T-helper 17 cell (primary cell): ENCODE measurements at regions not wholly inside any gene's neighbourhood (a gene's known extent, or its start where the extent isn't known, plus 50 kb on each side); places are given as distances from the start of the nearest gene placed in this dataset.
"Not testable (repeated sequence)": the region's sequence is repeated elsewhere in the genome, so short reads cannot be mapped to it uniquely, and the experiment has no call there.

ENCODE experiments used
- ATAC-seq: fragments of 150-1000 bp; cut with Tn5 transposase; 2 replicates; pipeline ENCODE4 v1.10.0; 2021; ENCODE audit warnings: mild to moderate bottlenecking, moderate library complexity
- DNase-seq, 3 donors: peaks; one replicate each; pipeline versions ENCODE4 v3.0.0 to v3.0.0-alpha.2; 2020 to 2021
- H3K9me3 ChIP-seq: one replicate; pipeline ENCODE4 v1.7.0; 2013; ENCODE audit warnings: low read length, mild to moderate bottlenecking; ENCODE audit not compliant: control insufficient read depth, poor library complexity, severe bottlenecking
- H3K27ac Mint-ChIP-seq: one replicate; pipeline ENCODE4 v1.8.0; 2022; ENCODE audit warnings: mild to moderate bottlenecking, moderate library complexity, mixed read lengths
- H3K27me3 Mint-ChIP-seq: one replicate; pipeline ENCODE4 v1.8.0; 2022; ENCODE audit warnings: mixed read lengths
- H3K36me3 Mint-ChIP-seq: one replicate; pipeline ENCODE4 v1.8.0; 2022; ENCODE audit warnings: low read depth, mixed read lengths
- H3K4me1 Mint-ChIP-seq: one replicate; pipeline ENCODE4 v1.8.0; 2022; ENCODE audit warnings: mild to moderate bottlenecking, mixed read lengths
- H3K4me3 Mint-ChIP-seq: one replicate; pipeline ENCODE4 v1.8.0; 2022; ENCODE audit warnings: mild to moderate bottlenecking, moderate library complexity, mixed read lengths

- DNase-seq (no peak), ATAC-seq (no peak)
- no peaks in the 10 kb centered on the region for H3K9me3 ChIP-seq
- Mint-ChIP-seq H3K27me3 (peaks cover 7% of the 10 kb centered on the region), H3K4me1 (no peaks in the 10 kb centered on the region), H3K4me3 (no peak overlapping the region), H3K27ac (no peak overlapping the region), H3K36me3 (no peaks in the 10 kb centered on the region)
Observed at GRCh38 chr17:27089929-27090247, 204.0 kb upstream of the WSB1 start.

GRCh38 chr17:27090450-27091042 is 203.4 kb upstream of the WSB1 start:
- H3K27me3 Mint-ChIP-seq, H3K4me3 Mint-ChIP-seq, H3K4me1 Mint-ChIP-seq, H3K36me3 Mint-ChIP-seq, ATAC-seq, H3K9me3 ChIP-seq, DNase-seq, H3K27ac Mint-ChIP-seq: not testable (repeated sequence)

- DNase-seq (no peak), ATAC-seq (no peak)
Observed at GRCh38 chr17:27091043-27091497, 202.8 kb upstream of the WSB1 start.

GRCh38 chr17:27094179-27094578 is 199.7 kb upstream of the WSB1 start:
- H3K9me3 ChIP-seq, H3K4me1 Mint-ChIP-seq, H3K4me3 Mint-ChIP-seq, H3K27ac Mint-ChIP-seq, DNase-seq, H3K36me3 Mint-ChIP-seq, ATAC-seq: not testable (repeated sequence)
- peaks cover 12% of the 10 kb centered on the region for H3K27me3 Mint-ChIP-seq

More at GRCh38 chr17:27091043-27091497, 202.8 kb upstream of the WSB1 start:
- Mint-ChIP-seq H3K27ac (no peak overlapping the region), H3K36me3 (no peaks in the 10 kb centered on the region), H3K4me1 (no peaks in the 10 kb centered on the region), H3K4me3 (no peak overlapping the region), H3K27me3 (peaks cover 7% of the 10 kb centered on the region)
- no peaks in the 10 kb centered on the region for H3K9me3 ChIP-seq

- H3K4me3 Mint-ChIP-seq, H3K4me1 Mint-ChIP-seq: not testable (repeated sequence)
Observed at GRCh38 chr17:27095821-27096220, 198.1 kb upstream of the WSB1 start.

GRCh38 chr17:27099266-27099665 is 194.6 kb upstream of the WSB1 start:
- ATAC-seq, H3K4me1 Mint-ChIP-seq, H3K9me3 ChIP-seq, H3K36me3 Mint-ChIP-seq, H3K27ac Mint-ChIP-seq, DNase-seq, H3K4me3 Mint-ChIP-seq, H3K27me3 Mint-ChIP-seq: not testable (repeated sequence)

More at GRCh38 chr17:27095821-27096220, 198.1 kb upstream of the WSB1 start:
- not testable (repeated sequence) for H3K9me3 ChIP-seq, H3K27ac Mint-ChIP-seq, DNase-seq, ATAC-seq, H3K36me3 Mint-ChIP-seq
- peaks cover 12% of the 10 kb centered on the region for H3K27me3 Mint-ChIP-seq

GRCh38 chr17:27104605-27105221 is 189.2 kb upstream of the WSB1 start:
- not testable (repeated sequence) for H3K9me3 ChIP-seq, H3K4me3 Mint-ChIP-seq, H3K36me3 Mint-ChIP-seq, H3K4me1 Mint-ChIP-seq, DNase-seq, ATAC-seq, H3K27ac Mint-ChIP-seq
- H3K27me3 Mint-ChIP-seq, result peaks cover 17% of the 10 kb centered on the region

GRCh38 chr17:27105636-27106035 is 188.3 kb upstream of the WSB1 start:
- DNase-seq (no peak), ATAC-seq (no peak)
- H3K27ac Mint-ChIP-seq, result no peak overlapping the region
- peaks cover 18% of the 10 kb centered on the region for H3K27me3 Mint-ChIP-seq
- H3K36me3 Mint-ChIP-seq, result no peaks in the 10 kb centered on the region
- H3K4me1 Mint-ChIP-seq, result no peaks in the 10 kb centered on the region
- H3K9me3 ChIP-seq, result no peaks in the 10 kb centered on the region
- no peak overlapping the region for H3K4me3 Mint-ChIP-seq

GRCh38 chr17:27106347-27106981 is 187.4 kb upstream of the WSB1 start:
- no peaks in the 10 kb centered on the region for H3K4me1 Mint-ChIP-seq
- H3K9me3 ChIP-seq, result no peaks in the 10 kb centered on the region
- H3K36me3 Mint-ChIP-seq, result no peaks in the 10 kb centered on the region
- no peak overlapping the region for H3K27ac Mint-ChIP-seq
- H3K4me3 Mint-ChIP-seq, result no peak overlapping the region
- ATAC-seq (no peak), DNase-seq (no peak)
- H3K27me3 Mint-ChIP-seq, result peaks cover 20% of the 10 kb centered on the region

- Mint-ChIP-seq H3K4me3 (no peak overlapping the region), H3K36me3 (no peaks in the 10 kb centered on the region), H3K27ac (no peak overlapping the region), H3K4me1 (no peaks in the 10 kb centered on the region), H3K27me3 (peaks cover 25% of the 10 kb centered on the region)
- no peak for DNase-seq
- no peaks in the 10 kb centered on the region for H3K9me3 ChIP-seq
- ATAC-seq, result no peak
Observed at GRCh38 chr17:27106982-27107360, 186.9 kb upstream of the WSB1 start.

GRCh38 chr17:27107386-27108328 is 186.3 kb upstream of the WSB1 start:
- DNase-seq, H3K4me1 Mint-ChIP-seq: not testable (repeated sequence)

GRCh38 chr17:27109346-27109745 is 184.6 kb upstream of the WSB1 start:
- DNase-seq (no peak), ATAC-seq (no peak)
- Mint-ChIP-seq H3K4me3 (no peak overlapping the region), H3K4me1 (no peaks in the 10 kb centered on the region), H3K36me3 (no peaks in the 10 kb centered on the region), H3K27ac (no peak overlapping the region), H3K27me3 (peaks cover 36% of the 10 kb centered on the region)
- H3K9me3 ChIP-seq, result no peaks in the 10 kb centered on the region

More at GRCh38 chr17:27107386-27108328, 186.3 kb upstream of the WSB1 start:
- not testable (repeated sequence) for H3K27ac Mint-ChIP-seq, H3K4me3 Mint-ChIP-seq, H3K9me3 ChIP-seq, ATAC-seq, H3K36me3 Mint-ChIP-seq
- H3K27me3 Mint-ChIP-seq, result peaks cover 28% of the 10 kb centered on the region

- no peak overlapping the region for H3K27ac Mint-ChIP-seq
- H3K36me3 Mint-ChIP-seq, result no peaks in the 10 kb centered on the region
- ATAC-seq, result no peak
- no peaks in the 10 kb centered on the region for H3K9me3 ChIP-seq
- no peak overlapping the region for H3K4me3 Mint-ChIP-seq
- no peaks in the 10 kb centered on the region for H3K4me1 Mint-ChIP-seq
- H3K27me3 Mint-ChIP-seq, result no peaks in the 10 kb centered on the region
- DNase-seq, result no peak
Observed at GRCh38 chr17:27153005-27153404, 140.9 kb upstream of the WSB1 start.
